GM21390 (cell line): ENCODE measurements at regions not wholly inside any gene's neighbourhood (a gene's known extent, or its start where the extent isn't known, plus 50 kb on each side); places are given as distances from the start of the nearest gene placed in this dataset.
A peak's percentile ranks its signal among the peaks of the same experiment; 100 is the strongest.
"Not testable (repeated sequence)": the region's sequence is repeated elsewhere in the genome, so short reads cannot be mapped to it uniquely, and the experiment has no call there.

ENCODE experiments used
- ATAC-seq: cut with Tn5 transposase; IDR thresholded peaks from one replicate; pipeline ENCODE4 v1.9.1; 2021; ENCODE audit not compliant: unreplicated experiment

- ATAC-seq, result no peak
Measured at GRCh38 chr2:190584980-190585661, 50.6 kb upstream of the NEMP2 start.

GRCh38 chr2:190587106-190587505 is 52.6 kb upstream of the NEMP2 start:
- no peak for ATAC-seq

GRCh38 chr2:190589008-190589407 is 54.5 kb upstream of the NEMP2 start:
- ATAC-seq, result no peak

- no peak for ATAC-seq
Measured at GRCh38 chr2:190591437-190591836, 56.9 kb upstream of the NEMP2 start.

GRCh38 chr2:190592831-190593230 is 56.1 kb upstream of the NAB1 start:
- no peak for ATAC-seq

- not testable (repeated sequence) for ATAC-seq
Measured at GRCh38 chr2:190595879-190596278, 53.0 kb upstream of the NAB1 start.

GRCh38 chr2:190596993-190597392 is 51.9 kb upstream of the NAB1 start:
- ATAC-seq, result no peak

GRCh38 chr2:190598621-190599020 is 50.3 kb upstream of the NAB1 start:
- no peak for ATAC-seq

- ATAC-seq, result peak; percentile 63
Measured at GRCh38 chr2:190599073-190599472, 49.8 kb upstream of the NAB1 start.
